GM21447 (cell line): ENCODE measurements at regions not wholly inside any gene's neighbourhood (a gene's known extent, or its start where the extent isn't known, plus 50 kb on each side); places are given as distances from the start of the nearest gene placed in this dataset.

ENCODE experiments used
- ATAC-seq: cut with Tn5 transposase; IDR thresholded peaks from one replicate; pipeline ENCODE4 v1.9.1; 2021; ENCODE audit not compliant: unreplicated experiment

- ATAC-seq, result no peak
Measured at GRCh38 chr6:2433711-2434110, 188.3 kb upstream of the GMDS start.

DNA sequence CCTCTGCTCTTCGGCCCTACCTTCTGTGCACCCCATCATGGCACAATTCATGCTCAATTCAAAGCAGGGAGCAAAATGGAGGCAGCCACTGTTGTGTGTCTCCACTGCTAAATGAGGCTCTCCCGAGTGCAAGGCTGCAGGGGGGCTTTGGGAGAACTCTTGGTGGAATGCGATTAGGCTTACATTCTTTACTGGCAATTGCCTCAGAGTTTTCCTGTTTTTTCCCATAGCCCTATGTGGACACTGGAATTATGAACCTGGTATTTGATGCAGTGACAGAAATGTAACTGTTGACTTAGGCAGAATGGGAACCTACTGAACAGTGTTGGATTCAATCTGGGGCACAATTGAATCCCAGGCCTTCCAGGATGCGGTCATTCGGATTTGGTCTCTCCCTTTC is 187.9 kb upstream of the GMDS start:
- no peak for ATAC-seq

DNA sequence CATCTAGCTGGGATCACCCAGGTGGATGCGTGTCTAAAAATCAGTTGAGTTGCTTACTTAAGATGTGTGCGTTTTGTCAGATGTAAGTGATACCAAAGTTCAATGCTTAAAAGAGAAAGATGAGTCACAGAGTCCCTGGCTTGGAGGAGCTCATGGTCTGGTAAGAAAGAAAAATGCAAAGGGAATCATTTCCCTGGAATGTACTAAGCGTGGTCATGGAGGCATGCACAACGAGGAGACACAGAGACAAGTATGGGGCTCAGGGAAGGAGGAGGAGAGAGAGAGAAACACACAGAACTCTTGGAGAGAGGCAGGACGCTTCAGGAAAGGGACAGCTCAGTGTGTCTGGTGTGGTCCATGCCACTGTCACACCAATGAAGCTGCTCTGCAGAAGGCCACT is 186.9 kb upstream of the GMDS start:
- ATAC-seq, result no peak

- ATAC-seq, result no peak
Measured at GRCh38 chr6:2430612-2431011, 185.2 kb upstream of the GMDS start.

DNA sequence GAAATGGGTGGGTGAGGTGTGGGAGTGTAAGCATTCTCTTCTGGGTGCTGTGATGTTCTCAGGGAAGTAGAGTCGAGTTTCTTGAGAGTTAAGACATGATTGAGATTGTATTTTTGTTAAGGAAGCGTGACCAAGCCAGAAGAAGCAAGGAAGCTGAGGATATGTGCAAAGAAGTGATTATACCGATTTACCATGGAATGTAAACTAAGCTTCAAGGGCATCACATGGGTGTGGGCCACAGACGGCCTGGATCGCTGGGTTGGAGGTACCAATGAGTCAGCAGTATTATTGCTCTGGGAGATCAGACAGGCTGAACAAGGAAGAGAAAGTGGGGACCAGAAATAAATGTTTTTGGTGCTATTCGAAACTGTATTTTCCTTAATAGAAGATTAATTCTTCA is 184.1 kb upstream of the GMDS start:
- no peak for ATAC-seq

GRCh38 chr6:2429032-2429431 is 183.6 kb upstream of the GMDS start:
- ATAC-seq, result no peak

GRCh38 chr6:2426561-2427340 is 181.3 kb upstream of the GMDS start:
- ATAC-seq, result no peak

DNA sequence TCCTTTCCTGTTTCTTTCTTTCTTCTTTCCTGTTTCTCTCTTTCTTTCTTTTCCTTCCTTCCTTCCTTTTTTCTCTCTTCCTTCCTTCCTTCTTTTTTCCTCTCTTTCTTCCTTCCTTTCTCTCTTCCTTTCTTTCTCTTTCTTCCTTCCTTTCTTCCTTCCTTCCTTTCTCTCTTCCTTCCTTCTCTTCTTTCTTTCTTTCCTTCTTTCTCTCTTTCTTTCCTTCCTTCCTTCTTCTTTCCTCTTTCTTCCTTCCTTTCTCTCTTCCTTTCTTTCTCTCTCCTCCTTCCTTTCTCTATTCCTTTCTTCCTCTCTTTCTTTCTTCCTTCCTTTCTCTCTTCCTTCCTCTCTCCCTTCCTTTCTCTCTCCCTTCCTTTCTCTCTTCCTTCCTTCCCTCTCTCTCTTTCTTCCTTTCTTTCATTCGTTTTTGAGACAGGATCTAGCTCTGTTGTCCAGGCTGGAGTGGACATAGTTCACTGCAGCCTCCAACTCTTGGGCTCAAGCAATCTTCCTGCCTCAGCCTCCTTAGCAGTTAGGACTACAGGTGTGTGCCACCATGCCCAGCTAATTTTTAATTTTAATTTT is 170.8 kb upstream of the GMDS start:
- no peak for ATAC-seq

GRCh38 chr6:2414885-2415547 is 169.6 kb upstream of the GMDS start:
- ATAC-seq, result no peak

GRCh38 chr6:2412731-2413130 is 167.3 kb upstream of the GMDS start:
- ATAC-seq, result no peak

DNA sequence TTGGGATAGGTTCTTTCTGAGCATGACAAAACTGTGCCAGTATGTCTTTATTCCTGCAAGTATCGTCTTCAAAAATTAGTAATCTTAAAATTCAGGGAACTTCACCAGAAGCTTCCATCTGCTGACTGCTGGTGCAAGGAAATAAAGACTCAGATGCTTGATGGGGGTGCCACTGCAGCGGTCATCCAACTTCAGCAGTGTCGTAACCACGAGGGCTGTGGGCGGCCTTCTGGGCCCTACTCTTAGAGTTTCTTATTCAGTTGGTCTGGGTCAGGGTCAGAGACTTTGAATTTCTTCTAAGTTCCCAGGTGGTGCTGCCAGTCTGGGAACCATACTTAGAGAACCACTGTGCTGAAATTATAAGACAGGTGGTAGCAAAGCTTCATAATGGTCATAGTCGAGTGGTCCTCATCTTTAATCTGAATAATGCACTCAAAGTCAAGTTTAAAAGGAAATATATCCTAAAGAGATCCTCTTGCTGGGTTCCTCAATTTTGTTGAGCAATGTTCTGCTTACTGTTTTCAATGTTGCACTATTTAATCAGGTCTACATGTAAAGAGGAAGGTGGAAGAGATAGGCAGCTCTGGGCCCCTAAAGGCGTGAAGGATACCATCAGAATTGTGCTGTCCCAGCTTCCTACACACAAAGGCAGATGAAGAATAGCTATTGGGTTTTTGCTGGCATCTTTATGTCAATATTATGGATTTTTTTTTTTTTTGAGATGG is 165.4 kb upstream of the GMDS start:
- ATAC-seq, result no peak

GRCh38 chr6:2407525-2407924 is 162.1 kb upstream of the GMDS start:
- no peak for ATAC-seq

GRCh38 chr6:2404211-2404929 is 159.0 kb upstream of the GMDS start:
- no peak for ATAC-seq

DNA sequence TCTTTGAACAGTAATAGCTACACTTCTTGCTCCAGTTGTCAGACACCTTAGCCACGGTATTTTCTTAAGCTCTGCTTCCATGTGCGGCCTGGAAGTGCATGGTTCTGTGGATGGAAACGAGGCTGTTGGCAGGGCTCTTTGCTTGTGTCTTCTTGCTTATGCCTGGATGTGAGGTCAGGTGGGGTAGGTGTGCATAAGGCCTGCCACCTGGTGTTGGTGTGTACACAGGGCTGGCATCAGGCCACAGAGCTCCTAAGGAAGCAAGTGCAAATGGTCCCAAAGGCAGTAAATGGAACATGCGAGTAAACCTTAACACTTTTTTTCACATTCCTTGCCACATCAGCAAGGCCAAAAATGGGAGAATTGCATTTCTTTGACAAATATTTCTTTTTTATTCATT is 158.1 kb upstream of the GMDS start:
- no peak for ATAC-seq

- ATAC-seq, result no peak
Measured at GRCh38 chr6:2396846-2397630, 151.6 kb upstream of the GMDS start.

DNA sequence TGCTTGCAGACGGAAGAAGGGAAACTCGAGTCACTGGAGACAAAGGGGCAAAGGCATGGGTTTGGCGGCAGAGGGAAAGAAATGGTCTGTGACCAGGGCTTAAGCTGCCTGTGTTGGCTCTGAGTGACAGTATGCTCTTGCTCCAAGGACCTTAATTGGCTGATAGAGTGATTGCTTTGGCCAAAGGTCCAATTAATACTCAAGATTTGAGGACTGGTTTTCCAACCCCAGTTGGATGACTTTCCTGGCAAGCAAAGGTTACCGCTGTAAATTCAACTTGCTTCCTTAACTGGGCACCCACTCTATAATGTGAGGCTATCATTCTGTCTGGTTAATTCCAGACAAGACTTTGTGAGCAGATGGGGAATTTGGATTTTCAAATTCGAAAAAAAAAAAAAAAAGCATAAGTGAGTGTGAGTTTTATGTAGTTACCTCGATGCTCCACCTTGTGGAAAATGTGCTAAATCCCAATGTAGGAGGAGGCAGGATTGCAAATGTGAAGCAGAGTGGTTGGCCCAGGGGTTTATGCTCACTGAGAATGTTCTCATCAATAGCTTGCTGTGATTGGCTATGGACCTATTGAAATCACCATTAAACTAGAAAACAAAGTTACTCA is 150.7 kb upstream of the GMDS start:
- no peak for ATAC-seq

GRCh38 chr6:2388554-2389324 is 143.3 kb upstream of the GMDS start:
- no peak for ATAC-seq

- ATAC-seq, result no peak
Measured at GRCh38 chr6:2387445-2387844, 142.0 kb upstream of the GMDS start.

DNA sequence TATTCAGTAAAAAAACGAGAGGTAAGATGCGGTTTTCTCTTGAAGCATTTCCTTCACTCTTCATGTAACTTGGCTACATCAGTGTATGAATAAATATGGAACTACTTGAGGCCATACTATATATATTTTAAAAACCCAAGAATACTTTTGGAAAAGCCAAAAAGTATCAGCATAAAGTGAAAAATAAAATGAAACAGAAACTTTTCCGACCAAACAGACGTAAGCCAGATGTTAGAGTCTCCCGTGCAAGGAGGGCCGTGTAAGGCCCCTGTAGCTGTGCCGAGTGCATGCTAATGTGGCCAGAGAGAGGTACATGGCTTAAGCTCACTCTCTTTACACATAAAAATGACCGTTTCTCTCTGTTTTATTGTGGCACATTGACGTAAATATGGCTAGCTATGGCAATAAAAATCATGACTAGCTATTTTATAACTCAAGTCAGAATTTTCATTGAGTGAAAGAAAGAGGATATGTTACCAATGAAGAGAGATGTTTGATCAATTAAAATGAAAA is 140.1 kb upstream of the GMDS start:
- no peak for ATAC-seq
